ENCODE measurements at regions not wholly inside any gene's neighbourhood (a gene's known extent, or its start where the extent isn't known, plus 50 kb on each side); places are given as distances from the start of the nearest gene placed in this dataset.

GRCh38 chr7:12957487-12957886 is 270.1 kb downstream of the ARL4A start:
- no peak overlapping the region for H3K27ac ChIP-seq (ENCODE audit: low read depth)
- H3K36me3 ChIP-seq (ENCODE audit: insufficient read depth): no peaks in the 10 kb centered on the region
- H3K4me3 ChIP-seq (ENCODE audit: low read depth, low read length): no peak overlapping the region
- WGBS: 82% methylated on average over 5 of the region's 5 CpGs
- H3K4me1 ChIP-seq (ENCODE audit: insufficient read depth): no peaks in the 10 kb centered on the region
- no peak for DNase-seq (ENCODE audit: extremely low spot score)

GRCh38 chr7:12961910-12962480 is 274.6 kb downstream of the ARL4A start:
- Histone ChIP-seq H3K27ac (ENCODE audit: low read depth) (no peak overlapping the region), H3K4me3 (ENCODE audit: low read depth, low read length) (no peak overlapping the region), H3K4me1 (ENCODE audit: insufficient read depth) (no peaks in the 10 kb centered on the region), H3K36me3 (ENCODE audit: insufficient read depth) (no peaks in the 10 kb centered on the region)
- WGBS: 74% methylated on average over 4 of the region's 4 CpGs
- no peak for DNase-seq (ENCODE audit: extremely low spot score)

GRCh38 chr7:12963435-12963834 is 276.0 kb downstream of the ARL4A start:
- H3K4me1 ChIP-seq (ENCODE audit: insufficient read depth): no peaks in the 10 kb centered on the region
- WGBS: 91% methylated on average over 1 of the region's 1 CpG
- H3K27ac ChIP-seq (ENCODE audit: low read depth): no peak overlapping the region
- H3K36me3 ChIP-seq (ENCODE audit: insufficient read depth): no peaks in the 10 kb centered on the region
- no peak overlapping the region for H3K4me3 ChIP-seq (ENCODE audit: low read depth, low read length)
- DNase-seq (ENCODE audit: extremely low spot score): no peak

GRCh38 chr7:12964836-12965235 is 277.4 kb downstream of the ARL4A start:
- Histone ChIP-seq H3K4me3 (ENCODE audit: low read depth, low read length) (no peak overlapping the region), H3K4me1 (ENCODE audit: insufficient read depth) (no peaks in the 10 kb centered on the region), H3K36me3 (ENCODE audit: insufficient read depth) (no peaks in the 10 kb centered on the region), H3K27ac (ENCODE audit: low read depth) (no peak overlapping the region)
- WGBS: 93% methylated on average over 4 of the region's 4 CpGs
- no peak for DNase-seq (ENCODE audit: extremely low spot score)

GRCh38 chr7:12965767-12966166 is 278.3 kb downstream of the ARL4A start:
- 57% methylated on average over 2 of the region's 2 CpGs for WGBS
- no peaks in the 10 kb centered on the region for H3K36me3 ChIP-seq (ENCODE audit: insufficient read depth)
- DNase-seq (ENCODE audit: extremely low spot score): no peak
- H3K4me3 ChIP-seq (ENCODE audit: low read depth, low read length): no peak overlapping the region
- H3K4me1 ChIP-seq (ENCODE audit: insufficient read depth): no peaks in the 10 kb centered on the region
- no peak overlapping the region for H3K27ac ChIP-seq (ENCODE audit: low read depth)

- Histone ChIP-seq H3K27ac (ENCODE audit: low read depth) (no peak overlapping the region), H3K4me1 (ENCODE audit: insufficient read depth) (no peaks in the 10 kb centered on the region), H3K4me3 (ENCODE audit: low read depth, low read length) (no peak overlapping the region), H3K36me3 (ENCODE audit: insufficient read depth) (no peaks in the 10 kb centered on the region)
- DNase-seq (ENCODE audit: extremely low spot score): no peak
- 82% methylated on average over 3 of the region's 3 CpGs for WGBS
These were observed 279.9 kb downstream of the ARL4A start for GRCh38 chr7:12967322-12967721.

- Histone ChIP-seq H3K4me1 (ENCODE audit: insufficient read depth) (no peaks in the 10 kb centered on the region), H3K27ac (ENCODE audit: low read depth) (no peak overlapping the region), H3K36me3 (ENCODE audit: insufficient read depth) (no peaks in the 10 kb centered on the region), H3K4me3 (ENCODE audit: low read depth, low read length) (no peak overlapping the region)
- WGBS: 83% methylated on average over 4 of the region's 4 CpGs
- no peak for DNase-seq (ENCODE audit: extremely low spot score)
These were observed 281.5 kb downstream of the ARL4A start for GRCh38 chr7:12968836-12969422.

- Histone ChIP-seq H3K4me1 (ENCODE audit: insufficient read depth) (no peaks in the 10 kb centered on the region), H3K4me3 (ENCODE audit: low read depth, low read length) (no peak overlapping the region), H3K36me3 (ENCODE audit: insufficient read depth) (no peaks in the 10 kb centered on the region), H3K27ac (ENCODE audit: low read depth) (no peak overlapping the region)
- WGBS: 44% methylated on average over 2 of the region's 2 CpGs
- DNase-seq (ENCODE audit: extremely low spot score): no peak
These were observed 283.2 kb downstream of the ARL4A start for GRCh38 chr7:12970626-12971025.

GRCh38 chr7:12974451-12975166 is 287.2 kb downstream of the ARL4A start:
- no peak for DNase-seq (ENCODE audit: extremely low spot score)
- Histone ChIP-seq H3K27ac (ENCODE audit: low read depth) (no peak overlapping the region), H3K36me3 (ENCODE audit: insufficient read depth) (no peaks in the 10 kb centered on the region), H3K4me1 (ENCODE audit: insufficient read depth) (no peaks in the 10 kb centered on the region), H3K4me3 (ENCODE audit: low read depth, low read length) (no peak overlapping the region)
- WGBS: 83% methylated on average over 5 of the region's 5 CpGs

GRCh38 chr7:12975412-12975811 is 288.0 kb downstream of the ARL4A start:
- H3K27ac ChIP-seq (ENCODE audit: low read depth): no peak overlapping the region
- H3K36me3 ChIP-seq (ENCODE audit: insufficient read depth): no peaks in the 10 kb centered on the region
- no peak overlapping the region for H3K4me3 ChIP-seq (ENCODE audit: low read depth, low read length)
- no peak for DNase-seq (ENCODE audit: extremely low spot score)
- no peaks in the 10 kb centered on the region for H3K4me1 ChIP-seq (ENCODE audit: insufficient read depth)

- 89% methylated on average over 3 of the region's 3 CpGs for WGBS
- Histone ChIP-seq H3K4me3 (ENCODE audit: low read depth, low read length) (no peak overlapping the region), H3K27ac (ENCODE audit: low read depth) (no peak overlapping the region), H3K36me3 (ENCODE audit: insufficient read depth) (no peaks in the 10 kb centered on the region), H3K4me1 (ENCODE audit: insufficient read depth) (no peaks in the 10 kb centered on the region)
- DNase-seq (ENCODE audit: extremely low spot score): no peak
These were observed 291.7 kb downstream of the ARL4A start for GRCh38 chr7:12979181-12979580.

GRCh38 chr7:12982178-12982577 is 294.7 kb downstream of the ARL4A start:
- H3K27ac ChIP-seq (ENCODE audit: low read depth): no peak overlapping the region
- WGBS: 96% methylated on average over 1 of the region's 1 CpG
- no peaks in the 10 kb centered on the region for H3K4me1 ChIP-seq (ENCODE audit: insufficient read depth)
- no peak overlapping the region for H3K4me3 ChIP-seq (ENCODE audit: low read depth, low read length)
- no peaks in the 10 kb centered on the region for H3K36me3 ChIP-seq (ENCODE audit: insufficient read depth)
- no peak for DNase-seq (ENCODE audit: extremely low spot score)

- H3K36me3 ChIP-seq (ENCODE audit: insufficient read depth): no peaks in the 10 kb centered on the region
- 87% methylated on average over 4 of the region's 4 CpGs for WGBS
- DNase-seq (ENCODE audit: extremely low spot score): no peak
- H3K27ac ChIP-seq (ENCODE audit: low read depth): no peak overlapping the region
- H3K4me3 ChIP-seq (ENCODE audit: low read depth, low read length): no peak overlapping the region
- H3K4me1 ChIP-seq (ENCODE audit: insufficient read depth): no peaks in the 10 kb centered on the region
These were observed 296.7 kb downstream of the ARL4A start for GRCh38 chr7:12984117-12984516.

- no peak overlapping the region for H3K27ac ChIP-seq (ENCODE audit: low read depth)
- H3K36me3 ChIP-seq (ENCODE audit: insufficient read depth): no peaks in the 10 kb centered on the region
- no peaks in the 10 kb centered on the region for H3K4me1 ChIP-seq (ENCODE audit: insufficient read depth)
- WGBS: 90% methylated on average over 1 of the region's 1 CpG
- H3K4me3 ChIP-seq (ENCODE audit: low read depth, low read length): no peak overlapping the region
- no peak for DNase-seq (ENCODE audit: extremely low spot score)
These were observed 297.8 kb downstream of the ARL4A start for GRCh38 chr7:12985228-12985627.

Measured in urinary bladder (tissue), 3 donors.